ENCODE measurements at regions not wholly inside any gene's neighbourhood (a gene's known extent, or its start where the extent isn't known, plus 50 kb on each side); places are given as distances from the start of the nearest gene placed in this dataset.
"Not testable (repeated sequence)": the region's sequence is repeated elsewhere in the genome, so short reads cannot be mapped to it uniquely, and the experiment has no call there.

GRCh38 chr10:5289228-5289627 lies 75.5 kb upstream of the UCN3 start:
- H3K9ac ChIP-seq (ENCODE audit: low read length); H3K9me3 ChIP-seq (ENCODE audit: control insufficient read depth, insufficient read depth, low read depth, low read length); H3K4me3 ChIP-seq (ENCODE audit: low read depth, low read length); H3K27me3 ChIP-seq (ENCODE audit: control insufficient read depth, insufficient read depth, low read length); H3K27ac ChIP-seq (ENCODE audit: low read depth, low read length); H3K36me3 ChIP-seq (ENCODE audit: control insufficient read depth, insufficient read depth, low read length): not testable (repeated sequence)
- H3K4me1 ChIP-seq (ENCODE audit: control insufficient read depth, insufficient read depth, low read length) = peaks cover 20% of the 10 kb centered on the region

DNA sequence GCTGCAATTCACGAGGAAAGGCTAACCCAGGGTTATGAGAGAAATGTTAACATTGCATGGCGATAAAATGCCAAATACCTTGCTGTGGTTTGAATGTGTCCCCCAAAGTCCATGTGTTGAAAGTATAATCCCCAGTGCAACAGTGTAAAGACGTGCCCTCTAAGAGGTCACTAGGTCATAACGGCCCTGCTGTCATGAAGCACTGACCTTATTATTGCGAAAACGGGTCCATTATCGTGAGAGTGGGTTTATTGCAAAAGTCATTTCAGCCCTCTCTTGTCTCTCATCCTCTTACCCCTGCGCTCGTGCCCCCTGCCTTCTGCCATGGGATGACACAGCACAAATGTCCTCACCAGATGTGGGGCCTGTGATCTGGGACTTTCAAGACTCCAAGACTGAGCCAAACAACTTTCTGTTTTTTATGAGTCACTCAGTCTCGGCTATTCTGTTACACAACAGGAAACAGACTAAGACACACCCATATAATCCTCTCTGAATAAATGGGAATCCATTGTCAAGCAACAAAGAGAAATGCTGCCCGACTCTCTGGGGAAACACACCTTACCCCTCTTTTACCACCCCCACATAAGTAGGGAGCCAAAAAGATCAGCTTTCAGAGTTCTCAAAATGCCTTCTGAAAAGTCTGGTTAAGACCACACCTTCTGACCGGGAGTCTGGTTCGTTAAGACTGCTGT lies 73.1 kb upstream of the UCN3 start:
- Histone ChIP-seq H3K9ac (ENCODE audit: low read length) (no peak overlapping the region), H3K27ac (ENCODE audit: low read depth, low read length) (no peak overlapping the region), H3K27me3 (ENCODE audit: control insufficient read depth, insufficient read depth, low read length) (no peaks in the 10 kb centered on the region), H3K36me3 (ENCODE audit: control insufficient read depth, insufficient read depth, low read length) (no peaks in the 10 kb centered on the region), H3K4me3 (ENCODE audit: low read depth, low read length) (no peak overlapping the region), H3K4me1 (ENCODE audit: control insufficient read depth, insufficient read depth, low read length) (peaks cover 13% of the 10 kb centered on the region; the same call in 1 of the 2 replicates), H3K9me3 (ENCODE audit: control insufficient read depth, insufficient read depth, low read depth, low read length) (no peaks in the 10 kb centered on the region)

GRCh38 chr10:5292196-5292735 lies 72.5 kb upstream of the UCN3 start:
- no peak overlapping the region for H3K9ac ChIP-seq (ENCODE audit: low read length)
- H3K27me3 ChIP-seq (ENCODE audit: control insufficient read depth, insufficient read depth, low read length) = no peaks in the 10 kb centered on the region
- H3K4me3 ChIP-seq (ENCODE audit: low read depth, low read length) = no peak overlapping the region
- peaks cover 13% of the 10 kb centered on the region; the same call in 1 of the 2 replicates for H3K4me1 ChIP-seq (ENCODE audit: control insufficient read depth, insufficient read depth, low read length)
- no peaks in the 10 kb centered on the region for H3K36me3 ChIP-seq (ENCODE audit: control insufficient read depth, insufficient read depth, low read length)
- H3K9me3 ChIP-seq (ENCODE audit: control insufficient read depth, insufficient read depth, low read depth, low read length) = no peaks in the 10 kb centered on the region
- H3K27ac ChIP-seq (ENCODE audit: low read depth, low read length) = no peak overlapping the region

- not testable (repeated sequence) for H3K27me3 ChIP-seq (ENCODE audit: control insufficient read depth, insufficient read depth, low read length); H3K9me3 ChIP-seq (ENCODE audit: control insufficient read depth, insufficient read depth, low read depth, low read length); H3K9ac ChIP-seq (ENCODE audit: low read length); H3K27ac ChIP-seq (ENCODE audit: low read depth, low read length); H3K4me3 ChIP-seq (ENCODE audit: low read depth, low read length); H3K36me3 ChIP-seq (ENCODE audit: control insufficient read depth, insufficient read depth, low read length)
- peaks cover 13% of the 10 kb centered on the region; the same call in 1 of the 2 replicates for H3K4me1 ChIP-seq (ENCODE audit: control insufficient read depth, insufficient read depth, low read length)
Observed at GRCh38 chr10:5292970-5293369, 71.8 kb upstream of the UCN3 start.

DNA sequence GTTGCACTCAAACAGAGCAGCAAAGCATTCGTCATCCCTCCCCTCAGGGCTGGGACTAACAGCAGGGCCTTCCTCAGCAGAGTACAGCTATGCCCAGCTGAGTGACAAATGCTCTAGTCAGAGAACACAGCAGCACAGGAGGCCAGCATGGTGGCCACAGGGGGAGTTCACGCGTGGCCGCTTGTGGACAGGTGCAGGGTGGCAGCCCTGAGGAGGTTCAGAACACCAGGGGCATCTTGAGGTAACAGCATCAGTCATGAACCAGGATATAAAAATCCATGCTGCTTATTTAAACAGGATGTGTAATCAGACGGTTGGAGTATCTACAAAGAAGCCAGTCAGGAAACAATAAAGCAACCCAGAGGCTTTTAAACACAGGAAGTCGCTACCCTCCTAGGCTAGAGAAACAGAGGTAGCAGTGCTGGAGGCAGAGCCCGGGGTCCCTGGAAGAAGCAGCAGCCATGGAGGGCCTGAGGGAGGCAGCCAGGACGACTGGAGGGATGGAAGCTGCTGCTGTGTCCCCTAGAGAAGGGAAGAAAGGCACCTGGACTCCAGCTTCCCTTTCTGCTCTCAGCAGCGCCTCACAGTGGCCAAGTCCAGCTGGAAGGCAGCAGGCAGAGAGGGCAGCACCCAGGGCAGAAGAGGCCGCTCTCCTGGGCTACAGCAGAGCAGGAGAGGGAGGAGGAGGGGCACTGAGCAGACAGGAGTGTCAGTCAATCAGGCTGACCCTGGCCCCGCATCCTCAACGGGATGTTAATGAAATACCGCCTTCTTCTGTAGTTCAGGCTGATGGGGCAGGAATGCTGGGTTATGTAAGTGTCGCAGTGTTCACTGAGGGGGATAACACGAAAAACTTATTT lies 70.8 kb upstream of the UCN3 start:
- H3K9ac ChIP-seq (ENCODE audit: low read length) = no peak overlapping the region
- H3K27ac ChIP-seq (ENCODE audit: low read depth, low read length) = no peak overlapping the region
- H3K9me3 ChIP-seq (ENCODE audit: control insufficient read depth, insufficient read depth, low read depth, low read length) = no peaks in the 10 kb centered on the region
- no peak overlapping the region for H3K4me3 ChIP-seq (ENCODE audit: low read depth, low read length)
- H3K27me3 ChIP-seq (ENCODE audit: control insufficient read depth, insufficient read depth, low read length) = no peaks in the 10 kb centered on the region
- H3K36me3 ChIP-seq (ENCODE audit: control insufficient read depth, insufficient read depth, low read length) = no peaks in the 10 kb centered on the region
- H3K4me1 ChIP-seq (ENCODE audit: control insufficient read depth, insufficient read depth, low read length) = peaks cover 13% of the 10 kb centered on the region; the same call in 1 of the 2 replicates

- H3K27ac ChIP-seq (ENCODE audit: low read depth, low read length) = no peak overlapping the region
- no peak overlapping the region for H3K9ac ChIP-seq (ENCODE audit: low read length)
- no peak overlapping the region for H3K4me3 ChIP-seq (ENCODE audit: low read depth, low read length)
- 0 out of 2 replicates have a peak, but pooled peaks cover 4% of the 10 kb centered on the region for H3K4me1 ChIP-seq (ENCODE audit: control insufficient read depth, insufficient read depth, low read length)
- H3K9me3 ChIP-seq (ENCODE audit: control insufficient read depth, insufficient read depth, low read depth, low read length) = no peaks in the 10 kb centered on the region
- no peaks in the 10 kb centered on the region for H3K27me3 ChIP-seq (ENCODE audit: control insufficient read depth, insufficient read depth, low read length)
- H3K36me3 ChIP-seq (ENCODE audit: control insufficient read depth, insufficient read depth, low read length) = no peaks in the 10 kb centered on the region
Observed at GRCh38 chr10:5297466-5297865, 67.3 kb upstream of the UCN3 start.

- Histone ChIP-seq H3K36me3 (ENCODE audit: control insufficient read depth, insufficient read depth, low read length) (no peaks in the 10 kb centered on the region), H3K27ac (ENCODE audit: low read depth, low read length) (no peak overlapping the region), H3K27me3 (ENCODE audit: control insufficient read depth, insufficient read depth, low read length) (no peaks in the 10 kb centered on the region), H3K9me3 (ENCODE audit: control insufficient read depth, insufficient read depth, low read depth, low read length) (no peaks in the 10 kb centered on the region), H3K9ac (ENCODE audit: low read length) (no peak overlapping the region), H3K4me1 (ENCODE audit: control insufficient read depth, insufficient read depth, low read length) (0 out of 2 replicates have a peak, but pooled peaks cover 4% of the 10 kb centered on the region), H3K4me3 (ENCODE audit: low read depth, low read length) (no peak overlapping the region)
Observed at GRCh38 chr10:5297996-5298395, 66.8 kb upstream of the UCN3 start.

DNA sequence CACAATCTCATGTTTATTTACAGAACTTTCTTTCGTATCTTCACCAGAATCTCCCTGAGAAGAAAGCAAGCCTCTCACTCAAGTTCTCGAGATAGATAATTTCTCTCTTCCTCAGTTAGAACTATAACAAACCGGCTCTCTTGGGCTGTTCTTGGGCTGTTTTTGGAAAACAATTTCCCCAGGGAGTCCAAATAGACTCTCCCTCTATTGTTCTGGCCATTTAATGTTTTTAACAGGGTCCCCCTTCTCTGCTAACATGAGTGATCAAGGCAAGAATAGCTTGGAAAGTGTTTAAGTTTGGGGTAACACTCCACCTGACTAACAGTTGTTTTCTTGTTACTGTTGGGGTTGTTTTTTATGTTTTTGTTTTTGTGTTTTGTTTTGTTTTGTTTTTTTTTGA lies 64.8 kb upstream of the UCN3 start:
- Histone ChIP-seq H3K27ac (ENCODE audit: low read depth, low read length) (no peak overlapping the region), H3K9ac (ENCODE audit: low read length) (no peak overlapping the region), H3K9me3 (ENCODE audit: control insufficient read depth, insufficient read depth, low read depth, low read length) (no peaks in the 10 kb centered on the region), H3K4me3 (ENCODE audit: low read depth, low read length) (no peak overlapping the region), H3K27me3 (ENCODE audit: control insufficient read depth, insufficient read depth, low read length) (no peaks in the 10 kb centered on the region), H3K4me1 (ENCODE audit: control insufficient read depth, insufficient read depth, low read length) (no peaks in the 10 kb centered on the region), H3K36me3 (ENCODE audit: control insufficient read depth, insufficient read depth, low read length) (no peaks in the 10 kb centered on the region)

DNA sequence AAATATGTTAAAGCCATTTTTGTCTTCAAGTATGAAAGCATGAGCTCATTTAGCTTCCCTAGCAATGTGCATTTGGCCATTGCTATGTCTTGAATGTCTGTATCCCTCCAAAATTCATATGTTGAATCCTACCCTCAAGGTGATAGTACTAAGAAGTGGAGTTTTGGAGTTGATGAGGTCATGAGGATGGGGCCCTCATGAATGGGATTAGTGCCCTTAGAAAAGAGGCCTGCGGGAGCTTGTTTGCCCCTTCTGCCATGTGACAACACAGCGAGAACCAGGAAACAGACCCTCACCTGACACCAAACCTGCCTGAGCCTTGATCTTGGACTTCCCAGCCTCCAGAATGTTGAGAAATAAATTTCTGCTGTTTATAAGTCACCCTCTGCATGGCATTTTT lies 61.3 kb upstream of the UCN3 start:
- Histone ChIP-seq H3K27ac (ENCODE audit: low read depth, low read length) (no peak overlapping the region), H3K4me3 (ENCODE audit: low read depth, low read length) (no peak overlapping the region), H3K36me3 (ENCODE audit: control insufficient read depth, insufficient read depth, low read length) (no peaks in the 10 kb centered on the region), H3K4me1 (ENCODE audit: control insufficient read depth, insufficient read depth, low read length) (no peaks in the 10 kb centered on the region), H3K27me3 (ENCODE audit: control insufficient read depth, insufficient read depth, low read length) (no peaks in the 10 kb centered on the region), H3K9ac (ENCODE audit: low read length) (no peak overlapping the region), H3K9me3 (ENCODE audit: control insufficient read depth, insufficient read depth, low read depth, low read length) (peaks cover 5% of the 10 kb centered on the region; the same call in 1 of the 2 replicates)

DNA sequence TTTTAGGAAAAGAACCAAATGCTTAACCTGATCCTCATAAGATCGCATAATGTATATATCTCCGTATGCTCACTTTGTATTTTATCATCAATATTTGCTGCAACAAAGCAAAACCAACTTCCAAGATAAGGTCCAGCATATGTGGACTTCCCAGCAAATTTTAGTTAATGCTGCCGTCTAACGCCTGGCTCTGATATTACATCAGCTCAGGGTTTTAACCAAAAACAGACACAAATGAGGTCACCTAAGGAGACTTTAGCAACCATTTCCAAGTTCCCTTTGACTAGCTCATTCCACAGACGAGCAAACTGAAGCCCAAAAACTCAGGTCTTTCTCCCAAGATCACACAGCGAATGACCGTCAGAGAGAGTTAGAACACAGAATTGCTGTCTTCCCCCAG lies 59.4 kb upstream of the UCN3 start:
- H3K4me1 ChIP-seq (ENCODE audit: control insufficient read depth, insufficient read depth, low read length) = no peaks in the 10 kb centered on the region
- H3K9ac ChIP-seq (ENCODE audit: low read length) = no peak overlapping the region
- H3K27me3 ChIP-seq (ENCODE audit: control insufficient read depth, insufficient read depth, low read length) = no peaks in the 10 kb centered on the region
- H3K9me3 ChIP-seq (ENCODE audit: control insufficient read depth, insufficient read depth, low read depth, low read length) = peaks cover 5% of the 10 kb centered on the region; the same call in 1 of the 2 replicates
- no peak overlapping the region for H3K4me3 ChIP-seq (ENCODE audit: low read depth, low read length)
- no peak overlapping the region for H3K27ac ChIP-seq (ENCODE audit: low read depth, low read length)
- H3K36me3 ChIP-seq (ENCODE audit: control insufficient read depth, insufficient read depth, low read length) = no peaks in the 10 kb centered on the region

DNA sequence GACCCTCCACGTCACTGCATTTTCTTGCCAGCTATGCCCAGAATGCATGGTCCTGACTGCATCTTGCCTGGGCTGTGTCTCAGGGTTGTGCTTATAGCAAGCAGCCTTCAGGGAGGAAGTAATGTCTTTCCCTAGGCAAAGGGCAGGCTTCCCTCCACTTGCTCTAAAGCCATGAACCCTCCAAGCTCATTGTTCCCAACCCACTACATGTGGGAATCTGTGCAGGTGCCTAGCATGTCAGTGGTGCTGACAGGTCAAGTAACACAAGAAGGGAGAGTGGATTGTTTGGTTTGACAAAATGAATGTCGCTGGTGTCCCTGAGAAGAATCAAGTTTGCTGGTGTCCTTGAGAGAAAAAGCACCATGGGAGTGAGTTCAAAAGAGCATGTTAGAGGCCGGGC lies 53.9 kb upstream of the UCN3 start:
- Histone ChIP-seq H3K9me3 (ENCODE audit: control insufficient read depth, insufficient read depth, low read depth, low read length) (peaks cover 5% of the 10 kb centered on the region), H3K4me1 (ENCODE audit: control insufficient read depth, insufficient read depth, low read length) (no peaks in the 10 kb centered on the region), H3K27me3 (ENCODE audit: control insufficient read depth, insufficient read depth, low read length) (no peaks in the 10 kb centered on the region), H3K27ac (ENCODE audit: low read depth, low read length) (no peak overlapping the region), H3K4me3 (ENCODE audit: low read depth, low read length) (no peak overlapping the region), H3K9ac (ENCODE audit: low read length) (no peak overlapping the region), H3K36me3 (ENCODE audit: control insufficient read depth, insufficient read depth, low read length) (no peaks in the 10 kb centered on the region)
